ENCODE measurements at regions not wholly inside any gene's neighbourhood (a gene's known extent, or its start where the extent isn't known, plus 50 kb on each side); places are given as distances from the start of the nearest gene placed in this dataset.

- no peak overlapping the region for H3K27ac ChIP-seq
- no peak for TF ChIP-seq ZFX (IDR thresholded peaks at IDR 0.05)
- TF ChIP-seq CTCF (conservative IDR thresholded peaks at IDR 0.05): peak; percentile 35
These were observed 127.9 kb upstream of the NOL4 start for GRCh38 chr18:34352385-34353163.

- H3K27ac ChIP-seq: no peak overlapping the region
These were observed 129.6 kb upstream of the NOL4 start for GRCh38 chr18:34354351-34354750.

GRCh38 chr18:34357944-34358580, 133.3 kb upstream of the NOL4 start:
- H3K27ac ChIP-seq: no peak overlapping the region
- TF ChIP-seq ZFX (IDR thresholded peaks at IDR 0.05) (no peak), CTCF (conservative IDR thresholded peaks at IDR 0.05) (no peak)

More at GRCh38 chr18:34354351-34354750, 129.6 kb upstream of the NOL4 start:
- no peak for TF ChIP-seq CTCF (conservative IDR thresholded peaks at IDR 0.05)
- TF ChIP-seq ZFX (IDR thresholded peaks at IDR 0.05): no peak

- no peak overlapping the region for H3K27ac ChIP-seq
- TF ChIP-seq ZFX (IDR thresholded peaks at IDR 0.05): no peak
- no peak for TF ChIP-seq CTCF (conservative IDR thresholded peaks at IDR 0.05)
These were observed 134.2 kb upstream of the NOL4 start for GRCh38 chr18:34358923-34359322.

- no peak for TF ChIP-seq CTCF (conservative IDR thresholded peaks at IDR 0.05)
- TF ChIP-seq ZFX (IDR thresholded peaks at IDR 0.05): no peak
- H3K27ac ChIP-seq: no peak overlapping the region
These were observed 140.0 kb upstream of the NOL4 start for GRCh38 chr18:34364699-34365098.

GRCh38 chr18:34370704-34371395, 146.1 kb upstream of the NOL4 start:
- TF ChIP-seq CTCF (conservative IDR thresholded peaks at IDR 0.05) (no peak), ZFX (IDR thresholded peaks at IDR 0.05) (no peak)
- no peak overlapping the region for H3K27ac ChIP-seq

- TF ChIP-seq ZFX (IDR thresholded peaks at IDR 0.05) (no peak), CTCF (conservative IDR thresholded peaks at IDR 0.05) (no peak)
- no peak overlapping the region for H3K27ac ChIP-seq
These were observed 155.6 kb upstream of the NOL4 start for GRCh38 chr18:34380326-34380725.

Data from C4-2B (cell line).